GM12878 (cell line): ENCODE measurements at regions not wholly inside any gene's neighbourhood (a gene's known extent, or its start where the extent isn't known, plus 50 kb on each side); places are given as distances from the start of the nearest gene placed in this dataset.

Source experiments
- JUND ChIP-seq: IDR thresholded peaks from 2 replicates; pipeline ENCODE4 v1.6.1; 2012; ENCODE audit warnings: low read depth, mild to moderate bottlenecking, low read length, improper control_type of control experiment, moderate library complexity
- MYB ChIP-seq: fragments of 150-350 bp; IDR thresholded peaks from 2 replicates; pipeline ENCODE4 v1.6.1; 2014; ENCODE audit warnings: mild to moderate bottlenecking, low read depth, low read length, borderline replicate concordance
- NRF1 ChIP-seq: conservative IDR thresholded peaks from 2 replicates; pipeline ENCODE4 v1.6.1; 2011; ENCODE audit warnings: mild to moderate bottlenecking, low read depth, low read length, improper control_type of control experiment
- SREBF1 ChIP-seq: IDR thresholded peaks from 2 replicates; pipeline ENCODE4 v1.6.1; 2012; ENCODE audit warnings: mild to moderate bottlenecking, low read length
- STAT1 ChIP-seq: fragments of 450-650 bp; conservative IDR thresholded peaks from 2 replicates; pipeline ENCODE4 v1.6.1; 2014; ENCODE audit warnings: antibody characterized with exemption, mild to moderate bottlenecking
- STAT3 ChIP-seq: IDR thresholded peaks from 2 replicates; pipeline ENCODE4 v1.6.1; 2011; ENCODE audit warnings: low read depth, low read length, improper control_type of control experiment
- TCF3 ChIP-seq: IDR thresholded peaks from 2 replicates; pipeline ENCODE4 v1.6.1; 2012; ENCODE audit warnings: low read depth, mild to moderate bottlenecking, low read length, borderline replicate concordance; ENCODE audit not compliant: insufficient read depth
- TF ChIP-seq, protein P1 (sequence below): fragments of 450-650 bp; formaldehyde crosslinking; IDR thresholded peaks from 2 replicates; pipeline ENCODE4 v1.4.0; 2020; ENCODE audit warnings: mild to moderate bottlenecking, moderate library complexity
- TF ChIP-seq, protein P2 (sequence below): fragments of 450-650 bp; IDR thresholded peaks from 2 replicates; pipeline ENCODE4 v1.6.1; 2016; ENCODE audit warnings: mild to moderate bottlenecking
- TF ChIP-seq, protein P3 (sequence below): IDR thresholded peaks from 2 replicates; pipeline ENCODE4 v1.6.1; 2012; ENCODE audit warnings: mild to moderate bottlenecking, low read depth, low read length

- TF ChIP-seq JUND (no peak), STAT1 (no peak), STAT3 (no peak), TCF3 (no peak), MYB (no peak), NRF1 (no peak), SREBF1 (no peak)
- TF ChIP-seq, protein P1, sequence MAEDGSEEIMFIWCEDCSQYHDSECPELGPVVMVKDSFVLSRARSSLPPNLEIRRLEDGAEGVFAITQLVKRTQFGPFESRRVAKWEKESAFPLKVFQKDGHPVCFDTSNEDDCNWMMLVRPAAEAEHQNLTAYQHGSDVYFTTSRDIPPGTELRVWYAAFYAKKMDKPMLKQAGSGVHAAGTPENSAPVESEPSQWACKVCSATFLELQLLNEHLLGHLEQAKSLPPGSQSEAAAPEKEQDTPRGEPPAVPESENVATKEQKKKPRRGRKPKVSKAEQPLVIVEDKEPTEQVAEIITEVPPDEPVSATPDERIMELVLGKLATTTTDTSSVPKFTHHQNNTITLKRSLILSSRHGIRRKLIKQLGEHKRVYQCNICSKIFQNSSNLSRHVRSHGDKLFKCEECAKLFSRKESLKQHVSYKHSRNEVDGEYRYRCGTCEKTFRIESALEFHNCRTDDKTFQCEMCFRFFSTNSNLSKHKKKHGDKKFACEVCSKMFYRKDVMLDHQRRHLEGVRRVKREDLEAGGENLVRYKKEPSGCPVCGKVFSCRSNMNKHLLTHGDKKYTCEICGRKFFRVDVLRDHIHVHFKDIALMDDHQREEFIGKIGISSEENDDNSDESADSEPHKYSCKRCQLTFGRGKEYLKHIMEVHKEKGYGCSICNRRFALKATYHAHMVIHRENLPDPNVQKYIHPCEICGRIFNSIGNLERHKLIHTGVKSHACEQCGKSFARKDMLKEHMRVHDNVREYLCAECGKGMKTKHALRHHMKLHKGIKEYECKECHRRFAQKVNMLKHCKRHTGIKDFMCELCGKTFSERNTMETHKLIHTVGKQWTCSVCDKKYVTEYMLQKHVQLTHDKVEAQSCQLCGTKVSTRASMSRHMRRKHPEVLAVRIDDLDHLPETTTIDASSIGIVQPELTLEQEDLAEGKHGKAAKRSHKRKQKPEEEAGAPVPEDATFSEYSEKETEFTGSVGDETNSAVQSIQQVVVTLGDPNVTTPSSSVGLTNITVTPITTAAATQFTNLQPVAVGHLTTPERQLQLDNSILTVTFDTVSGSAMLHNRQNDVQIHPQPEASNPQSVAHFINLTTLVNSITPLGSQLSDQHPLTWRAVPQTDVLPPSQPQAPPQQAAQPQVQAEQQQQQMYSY (CRISPR knock-in tag): no peak
- TF ChIP-seq, protein P2, sequence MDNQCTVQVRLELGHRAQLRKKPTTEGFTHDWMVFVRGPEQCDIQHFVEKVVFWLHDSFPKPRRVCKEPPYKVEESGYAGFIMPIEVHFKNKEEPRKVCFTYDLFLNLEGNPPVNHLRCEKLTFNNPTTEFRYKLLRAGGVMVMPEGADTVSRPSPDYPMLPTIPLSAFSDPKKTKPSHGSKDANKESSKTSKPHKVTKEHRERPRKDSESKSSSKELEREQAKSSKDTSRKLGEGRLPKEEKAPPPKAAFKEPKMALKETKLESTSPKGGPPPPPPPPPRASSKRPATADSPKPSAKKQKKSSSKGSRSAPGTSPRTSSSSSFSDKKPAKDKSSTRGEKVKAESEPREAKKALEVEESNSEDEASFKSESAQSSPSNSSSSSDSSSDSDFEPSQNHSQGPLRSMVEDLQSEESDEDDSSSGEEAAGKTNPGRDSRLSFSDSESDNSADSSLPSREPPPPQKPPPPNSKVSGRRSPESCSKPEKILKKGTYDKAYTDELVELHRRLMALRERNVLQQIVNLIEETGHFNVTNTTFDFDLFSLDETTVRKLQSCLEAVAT: no peak
- TF ChIP-seq, protein P3, sequence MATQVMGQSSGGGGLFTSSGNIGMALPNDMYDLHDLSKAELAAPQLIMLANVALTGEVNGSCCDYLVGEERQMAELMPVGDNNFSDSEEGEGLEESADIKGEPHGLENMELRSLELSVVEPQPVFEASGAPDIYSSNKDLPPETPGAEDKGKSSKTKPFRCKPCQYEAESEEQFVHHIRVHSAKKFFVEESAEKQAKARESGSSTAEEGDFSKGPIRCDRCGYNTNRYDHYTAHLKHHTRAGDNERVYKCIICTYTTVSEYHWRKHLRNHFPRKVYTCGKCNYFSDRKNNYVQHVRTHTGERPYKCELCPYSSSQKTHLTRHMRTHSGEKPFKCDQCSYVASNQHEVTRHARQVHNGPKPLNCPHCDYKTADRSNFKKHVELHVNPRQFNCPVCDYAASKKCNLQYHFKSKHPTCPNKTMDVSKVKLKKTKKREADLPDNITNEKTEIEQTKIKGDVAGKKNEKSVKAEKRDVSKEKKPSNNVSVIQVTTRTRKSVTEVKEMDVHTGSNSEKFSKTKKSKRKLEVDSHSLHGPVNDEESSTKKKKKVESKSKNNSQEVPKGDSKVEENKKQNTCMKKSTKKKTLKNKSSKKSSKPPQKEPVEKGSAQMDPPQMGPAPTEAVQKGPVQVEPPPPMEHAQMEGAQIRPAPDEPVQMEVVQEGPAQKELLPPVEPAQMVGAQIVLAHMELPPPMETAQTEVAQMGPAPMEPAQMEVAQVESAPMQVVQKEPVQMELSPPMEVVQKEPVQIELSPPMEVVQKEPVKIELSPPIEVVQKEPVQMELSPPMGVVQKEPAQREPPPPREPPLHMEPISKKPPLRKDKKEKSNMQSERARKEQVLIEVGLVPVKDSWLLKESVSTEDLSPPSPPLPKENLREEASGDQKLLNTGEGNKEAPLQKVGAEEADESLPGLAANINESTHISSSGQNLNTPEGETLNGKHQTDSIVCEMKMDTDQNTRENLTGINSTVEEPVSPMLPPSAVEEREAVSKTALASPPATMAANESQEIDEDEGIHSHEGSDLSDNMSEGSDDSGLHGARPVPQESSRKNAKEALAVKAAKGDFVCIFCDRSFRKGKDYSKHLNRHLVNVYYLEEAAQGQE: no peak
These were observed 403.6 kb upstream of the SGCG start (continued) for GRCh38 chr13:22777207-22777606.
